DOHH2 (cell line): ENCODE measurements at regions not wholly inside any gene's neighbourhood (a gene's known extent, or its start where the extent isn't known, plus 50 kb on each side); places are given as distances from the start of the nearest gene placed in this dataset.

ENCODE experiments used
- H3F3A ChIP-seq: fragments of 200-600 bp; sonication (generic), shearing (Covaris generic); 2 replicates; pipeline ENCODE4 v1.6.0; 2016; ENCODE audit warnings: antibody characterized with exemption, mild to moderate bottlenecking; ENCODE audit not compliant: control insufficient read depth, insufficient read depth
- H3K27ac ChIP-seq: fragments of 200-600 bp; sonication (generic); 2 replicates; pipeline ENCODE4 v1.5.1; 2014; ENCODE audit warnings: low read depth, mild to moderate bottlenecking, low read length, moderate library complexity
- H3K27me3 ChIP-seq: fragments of 200-600 bp; sonication (generic); 2 replicates; pipeline ENCODE4 v1.6.1; 2014; ENCODE audit warnings: mild to moderate bottlenecking, low read length, mixed read lengths; ENCODE audit not compliant: control insufficient read depth
- H3K36me3 ChIP-seq: fragments of 200-600 bp; sonication (generic); 2 replicates; pipeline ENCODE4 v1.6.1; 2014; ENCODE audit warnings: mild to moderate bottlenecking, low read length, moderate library complexity, mixed read lengths; ENCODE audit not compliant: control insufficient read depth
- H3K4me1 ChIP-seq: fragments of 200-600 bp; sonication (generic); 2 replicates; pipeline ENCODE4 v1.6.1; 2014; ENCODE audit warnings: mild to moderate bottlenecking, low read length, mixed read lengths; ENCODE audit not compliant: control insufficient read depth
- H3K4me2 ChIP-seq: fragments of 200-600 bp; sonication (generic); 2 replicates; pipeline ENCODE4 v1.6.0; 2014; ENCODE audit warnings: mild to moderate bottlenecking, low read length, moderate library complexity
- H3K4me3 ChIP-seq: fragments of 200-600 bp; sonication (generic); 2 replicates; pipeline ENCODE4 v1.5.1; 2014; ENCODE audit warnings: mild to moderate bottlenecking, low read length, mixed read lengths
- H3K79me2 ChIP-seq: fragments of 200-600 bp; sonication (generic); 2 replicates; pipeline ENCODE4 v1.6.1; 2014; ENCODE audit warnings: mild to moderate bottlenecking, low read length, mixed read lengths; ENCODE audit not compliant: control insufficient read depth
- H3K9me2 ChIP-seq: fragments of 200-600 bp; sonication (generic); replicated peaks from 2 replicates; pipeline ENCODE4 v1.6.1; 2014; ENCODE audit warnings: mild to moderate bottlenecking, low read length, mixed read lengths; ENCODE audit not compliant: control insufficient read depth
- H3K9me3 ChIP-seq: fragments of 200-600 bp; sonication (generic); 2 replicates; pipeline ENCODE4 v1.6.1; 2014; ENCODE audit warnings: antibody characterized with exemption, low read length, mixed read lengths; ENCODE audit not compliant: control insufficient read depth, insufficient read depth
- H4K20me1 ChIP-seq: fragments of 200-600 bp; sonication (generic); 2 replicates; pipeline ENCODE4 v1.6.0; 2014; ENCODE audit warnings: low read depth, mild to moderate bottlenecking, antibody characterized with exemption, low read length, moderate library complexity; ENCODE audit not compliant: control insufficient read depth, insufficient read depth
- CTCF ChIP-seq: fragments of 200-600 bp; sonication (generic); IDR thresholded peaks from one replicate; pipeline ENCODE4 v1.5.1; 2014; ENCODE audit warnings: antibody characterized with exemption, mild to moderate bottlenecking, low read depth, low read length; ENCODE audit not compliant: poor library complexity, severe bottlenecking
- EZH2phosphoT487 ChIP-seq: fragments of 200-600 bp; sonication (generic); IDR thresholded peaks from 2 replicates; pipeline ENCODE4 v1.6.1; 2017; ENCODE audit warnings: borderline replicate concordance, mild to moderate bottlenecking, antibody characterized with exemption, low read length, moderate library complexity, mixed read lengths

GRCh38 chr3:73215281-73215680, 153.8 kb downstream of the EBLN2 start:
- no peak for TF ChIP-seq CTCF
- no peak for TF ChIP-seq EZH2phosphoT487
- Histone ChIP-seq H3K36me3 (no peaks in the 10 kb centered on the region), H3K27me3 (no peaks in the 10 kb centered on the region), H3K79me2 (no peaks in the 10 kb centered on the region), H3K4me1 (no peaks in the 10 kb centered on the region), H3K4me3 (no peak overlapping the region), H3K4me2 (no peak overlapping the region), H3F3A (no peaks in the 10 kb centered on the region), H3K9me2 (no peaks in the 10 kb centered on the region), H3K9me3 (no peaks in the 10 kb centered on the region), H4K20me1 (no peaks in the 10 kb centered on the region), H3K27ac (no peak overlapping the region)

GRCh38 chr3:73215901-73216300, 154.4 kb downstream of the EBLN2 start:
- TF ChIP-seq EZH2phosphoT487 (no peak), CTCF (no peak)
- no peaks in the 10 kb centered on the region for H3K27me3 ChIP-seq
- no peak overlapping the region for H3K27ac ChIP-seq
- H3K4me2 ChIP-seq: no peak overlapping the region
- no peaks in the 10 kb centered on the region for H3K9me2 ChIP-seq
- H3K4me1 ChIP-seq: no peaks in the 10 kb centered on the region
- H3K9me3 ChIP-seq: no peaks in the 10 kb centered on the region
- no peaks in the 10 kb centered on the region for H3F3A ChIP-seq
- no peak overlapping the region for H3K4me3 ChIP-seq
- H4K20me1 ChIP-seq: no peaks in the 10 kb centered on the region
- no peaks in the 10 kb centered on the region for H3K79me2 ChIP-seq
- H3K36me3 ChIP-seq: no peaks in the 10 kb centered on the region

DNA sequence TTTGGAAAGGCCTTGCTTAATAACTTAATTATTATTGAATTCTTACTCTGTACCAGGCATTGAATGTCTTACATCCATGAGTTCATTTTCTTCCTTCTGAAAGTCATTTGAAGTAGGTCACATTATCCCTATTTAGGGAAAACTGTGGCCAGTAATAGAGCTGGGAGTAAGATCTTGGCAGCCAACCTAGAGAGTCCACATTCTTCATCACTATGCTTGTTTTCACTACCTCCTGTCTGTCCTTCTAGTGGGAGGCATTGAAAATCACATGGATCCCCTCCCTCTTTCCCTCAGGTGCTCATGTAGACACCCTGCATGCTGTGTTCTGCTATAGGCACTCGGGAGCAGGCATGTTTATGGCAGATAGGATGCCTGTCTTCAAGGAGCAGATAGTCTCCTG, 154.9 kb downstream of the EBLN2 start:
- no peaks in the 10 kb centered on the region for H3F3A ChIP-seq
- TF ChIP-seq EZH2phosphoT487 (no peak), CTCF (no peak)
- H3K27ac ChIP-seq: no peak overlapping the region
- H3K4me3 ChIP-seq: no peak overlapping the region
- H4K20me1 ChIP-seq: no peaks in the 10 kb centered on the region
- H3K27me3 ChIP-seq: no peaks in the 10 kb centered on the region
- H3K36me3 ChIP-seq: no peaks in the 10 kb centered on the region
- no peaks in the 10 kb centered on the region for H3K79me2 ChIP-seq
- no peaks in the 10 kb centered on the region for H3K9me3 ChIP-seq
- no peaks in the 10 kb centered on the region for H3K4me1 ChIP-seq
- H3K4me2 ChIP-seq: no peak overlapping the region
- no peaks in the 10 kb centered on the region for H3K9me2 ChIP-seq

DNA sequence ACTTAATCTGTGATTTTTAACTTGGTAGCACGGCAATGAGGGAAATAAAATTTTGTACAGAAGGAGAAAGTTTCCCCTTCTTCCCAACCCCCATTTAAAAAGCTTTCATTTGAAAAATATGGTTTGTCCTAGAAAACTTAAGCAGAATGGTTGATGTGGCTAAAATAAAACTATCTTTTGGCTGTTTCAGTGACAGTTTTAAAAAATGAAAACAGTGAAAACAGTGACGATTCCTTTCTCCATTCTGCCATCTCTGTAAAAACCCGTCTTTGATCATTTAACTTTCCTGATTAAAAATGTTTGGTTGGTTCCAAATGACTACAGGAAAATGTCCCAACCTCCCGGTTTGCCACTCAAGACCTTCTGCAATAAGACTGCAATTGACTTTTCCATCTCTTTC, 160.7 kb downstream of the EBLN2 start:
- TF ChIP-seq EZH2phosphoT487 (no peak), CTCF (no peak)
- Histone ChIP-seq H3K27me3 (no peaks in the 10 kb centered on the region), H3K9me2 (no peaks in the 10 kb centered on the region), H4K20me1 (no peaks in the 10 kb centered on the region), H3K79me2 (no peaks in the 10 kb centered on the region), H3K4me3 (no peak overlapping the region), H3K4me1 (no peaks in the 10 kb centered on the region), H3K9me3 (no peaks in the 10 kb centered on the region), H3K4me2 (no peak overlapping the region), H3F3A (no peaks in the 10 kb centered on the region), H3K36me3 (no peaks in the 10 kb centered on the region), H3K27ac (no peak overlapping the region)
